Omental fat pad (tissue), 3 donors: ENCODE measurements at regions not wholly inside any gene's neighbourhood (a gene's known extent, or its start where the extent isn't known, plus 50 kb on each side); places are given as distances from the start of the nearest gene placed in this dataset.
"Not testable (repeated sequence)": the region's sequence is repeated elsewhere in the genome, so short reads cannot be mapped to it uniquely, and the experiment has no call there.

Experiments
- ATAC-seq: fragments of 150-250 bp; one replicate; pipeline ENCODE4 v1.9.1; 2016; ENCODE audit warnings: mild to moderate bottlenecking, moderate library complexity; ENCODE audit not compliant: low FRiP score
- DNase-seq: peaks from one replicate; pipeline ENCODE4 v3.0.0-alpha.2; 2019; ENCODE audit warnings: low spot score
- CTCF ChIP-seq, 3 donors: fragments of 450-650 bp; IDR thresholded peaks; one replicate each; pipeline ENCODE4 v1.5.1; 2016 to 2017; ENCODE audit warnings: antibody characterized with exemption in 3 of 3, mild to moderate bottlenecking in 3 of 3, moderate library complexity in 2 of 3

- DNase-seq (no peak), ATAC-seq (no peak)
- TF ChIP-seq CTCF (IDR thresholded peaks at IDR 0.05) = no peak
These were observed 399.3 kb downstream of the TBC1D32 start for GRCh38 chr6:120935016-120935415.

- DNase-seq, ATAC-seq: not testable (repeated sequence)
These were observed 402.6 kb downstream of the TBC1D32 start for GRCh38 chr6:120931520-120932180.

GRCh38 chr6:120930500-120930899 is 403.8 kb downstream of the TBC1D32 start:
- not testable (repeated sequence) for ATAC-seq

GRCh38 chr6:120924214-120924613 is 410.1 kb downstream of the TBC1D32 start:
- TF ChIP-seq CTCF (IDR thresholded peaks at IDR 0.05) = no peak
- DNase-seq (no peak), ATAC-seq (no peak)

More at GRCh38 chr6:120930500-120930899, 403.8 kb downstream of the TBC1D32 start:
- DNase-seq = not testable (repeated sequence)

- ATAC-seq = no peak
- no peak for TF ChIP-seq CTCF (IDR thresholded peaks at IDR 0.05)
- DNase-seq = no peak
These were observed 416.1 kb downstream of the TBC1D32 start for GRCh38 chr6:120918137-120918536.

GRCh38 chr6:120916844-120917243 is 417.4 kb downstream of the TBC1D32 start:
- DNase-seq (no peak), ATAC-seq (no peak)
- no peak for TF ChIP-seq CTCF (IDR thresholded peaks at IDR 0.05)

GRCh38 chr6:120913486-120913885 is 420.8 kb downstream of the TBC1D32 start:
- ATAC-seq (no peak), DNase-seq (no peak)
- no peak for TF ChIP-seq CTCF (IDR thresholded peaks at IDR 0.05)

GRCh38 chr6:120908767-120909166 is 425.5 kb downstream of the TBC1D32 start:
- DNase-seq (no peak), ATAC-seq (no peak)
- no peak for TF ChIP-seq CTCF (IDR thresholded peaks at IDR 0.05)
